ENCODE measurements at regions not wholly inside any gene's neighbourhood (a gene's known extent, or its start where the extent isn't known, plus 50 kb on each side); places are given as distances from the start of the nearest gene placed in this dataset.

GRCh38 chr3:94904156-94904674 lies 841.4 kb downstream of the NSUN3 start:
- H3K27me3 ChIP-seq (ENCODE audit: insufficient read depth, low read length): no peaks in the 10 kb centered on the region
- H3K36me3 Mint-ChIP-seq (ENCODE audit: low read depth, unreplicated experiment): no peaks in the 10 kb centered on the region
- no peak overlapping the region for H2AFZ ChIP-seq (ENCODE audit: low read depth, low read length)
- no peak overlapping the region for H3K27ac ChIP-seq (ENCODE audit: low read depth, low read length)
- no peak overlapping the region for H3K4me3 ChIP-seq (ENCODE audit: insufficient read depth, low read depth, low read length)
- no peak overlapping the region for H3K27ac Mint-ChIP-seq (ENCODE audit: unreplicated experiment)
- no peak overlapping the region for H3K4me3 Mint-ChIP-seq (ENCODE audit: unreplicated experiment)
- H3K9me3 ChIP-seq (ENCODE audit: insufficient read depth, low read depth, low read length): peaks cover 3% of the 10 kb centered on the region
- no peak overlapping the region for H3K4me2 ChIP-seq (ENCODE audit: low read length)
- H4K20me1 ChIP-seq (ENCODE audit: insufficient read depth, low read length): no peaks in the 10 kb centered on the region
- no peaks in the 10 kb centered on the region for H3K79me2 ChIP-seq (ENCODE audit: insufficient read depth, low read length)
- H3K4me1 Mint-ChIP-seq (ENCODE audit: low read depth, unreplicated experiment): no peaks in the 10 kb centered on the region
- H3K36me3 ChIP-seq (ENCODE audit: insufficient read depth, low read length): no peaks in the 10 kb centered on the region
- TF ChIP-seq EZH2 (IDR thresholded peaks at IDR 0.05; ENCODE audit: insufficient read depth, low read length): no peak
- TF ChIP-seq CTCF (IDR thresholded peaks at IDR 0.05; ENCODE audit: insufficient read depth, low read depth, low read length): no peak
- FAIRE-seq: no peak
- no peaks in the 10 kb centered on the region for H3K27me3 Mint-ChIP-seq (ENCODE audit: low read depth, unreplicated experiment)
- DNase-seq (ENCODE audit: low read depth): no peak
- H3K9ac ChIP-seq (ENCODE audit: low read length): no peak overlapping the region
- H3K9me3 Mint-ChIP-seq (ENCODE audit: unreplicated experiment): no peaks in the 10 kb centered on the region
- H3K4me1 ChIP-seq (ENCODE audit: insufficient read depth, low read length): no peaks in the 10 kb centered on the region

- Histone ChIP-seq H3K4me3 (ENCODE audit: insufficient read depth, low read depth, low read length) (no peak overlapping the region), H3K27me3 (ENCODE audit: insufficient read depth, low read length) (no peaks in the 10 kb centered on the region), H3K4me1 (ENCODE audit: insufficient read depth, low read length) (no peaks in the 10 kb centered on the region), H3K79me2 (ENCODE audit: insufficient read depth, low read length) (no peaks in the 10 kb centered on the region), H3K27ac (ENCODE audit: low read depth, low read length) (no peak overlapping the region), H2AFZ (ENCODE audit: low read depth, low read length) (no peak overlapping the region), H3K36me3 (ENCODE audit: insufficient read depth, low read length) (no peaks in the 10 kb centered on the region), H4K20me1 (ENCODE audit: insufficient read depth, low read length) (no peaks in the 10 kb centered on the region), H3K9ac (ENCODE audit: low read length) (no peak overlapping the region), H3K4me2 (ENCODE audit: low read length) (no peak overlapping the region), H3K9me3 (ENCODE audit: insufficient read depth, low read depth, low read length) (peaks cover 5% of the 10 kb centered on the region)
- H3K4me3 Mint-ChIP-seq (ENCODE audit: unreplicated experiment): peak overlapping the region; percentile 64
- no peaks in the 10 kb centered on the region for H3K36me3 Mint-ChIP-seq (ENCODE audit: low read depth, unreplicated experiment)
- H3K4me1 Mint-ChIP-seq (ENCODE audit: low read depth, unreplicated experiment): peaks cover 9% of the 10 kb centered on the region
- FAIRE-seq: no peak
- no peaks in the 10 kb centered on the region for H3K9me3 Mint-ChIP-seq (ENCODE audit: unreplicated experiment)
- TF ChIP-seq CTCF (IDR thresholded peaks at IDR 0.05; ENCODE audit: insufficient read depth, low read depth, low read length): no peak
- no peak for TF ChIP-seq EZH2 (IDR thresholded peaks at IDR 0.05; ENCODE audit: insufficient read depth, low read length)
- no peak for DNase-seq (ENCODE audit: low read depth)
- H3K27me3 Mint-ChIP-seq (ENCODE audit: low read depth, unreplicated experiment): no peaks in the 10 kb centered on the region
- no peak overlapping the region for H3K27ac Mint-ChIP-seq (ENCODE audit: unreplicated experiment)
These were observed 846.9 kb downstream of the NSUN3 start for GRCh38 chr3:94909726-94910125.

- H3K9ac ChIP-seq (ENCODE audit: low read length): no peak overlapping the region
- peaks cover 2% of the 10 kb centered on the region for H3K9me3 ChIP-seq (ENCODE audit: insufficient read depth, low read depth, low read length)
- Mint-ChIP-seq H3K27ac (ENCODE audit: unreplicated experiment) (no peak overlapping the region), H3K27me3 (ENCODE audit: low read depth, unreplicated experiment) (no peaks in the 10 kb centered on the region), H3K9me3 (ENCODE audit: unreplicated experiment) (no peaks in the 10 kb centered on the region), H3K4me1 (ENCODE audit: low read depth, unreplicated experiment) (peaks cover 9% of the 10 kb centered on the region), H3K36me3 (ENCODE audit: low read depth, unreplicated experiment) (no peaks in the 10 kb centered on the region), H3K4me3 (ENCODE audit: unreplicated experiment) (no peak overlapping the region)
- no peak overlapping the region for H3K4me2 ChIP-seq (ENCODE audit: low read length)
- no peak overlapping the region for H3K4me3 ChIP-seq (ENCODE audit: insufficient read depth, low read depth, low read length)
- H2AFZ ChIP-seq (ENCODE audit: low read depth, low read length): no peak overlapping the region
- DNase-seq (ENCODE audit: low read depth) (no peak), FAIRE-seq (no peak)
- no peaks in the 10 kb centered on the region for H3K4me1 ChIP-seq (ENCODE audit: insufficient read depth, low read length)
- no peak overlapping the region for H3K27ac ChIP-seq (ENCODE audit: low read depth, low read length)
- H3K79me2 ChIP-seq (ENCODE audit: insufficient read depth, low read length): no peaks in the 10 kb centered on the region
- H3K36me3 ChIP-seq (ENCODE audit: insufficient read depth, low read length): no peaks in the 10 kb centered on the region
- H4K20me1 ChIP-seq (ENCODE audit: insufficient read depth, low read length): no peaks in the 10 kb centered on the region
- H3K27me3 ChIP-seq (ENCODE audit: insufficient read depth, low read length): no peaks in the 10 kb centered on the region
- TF ChIP-seq CTCF (IDR thresholded peaks at IDR 0.05; ENCODE audit: insufficient read depth, low read depth, low read length): no peak
- no peak for TF ChIP-seq EZH2 (IDR thresholded peaks at IDR 0.05; ENCODE audit: insufficient read depth, low read length)
These were observed 849.8 kb downstream of the NSUN3 start for GRCh38 chr3:94912656-94913055.

All from astrocyte (in vitro differentiated cells and primary cell).